Neural cell (in vitro differentiated cells): ENCODE measurements at regions not wholly inside any gene's neighbourhood (a gene's known extent, or its start where the extent isn't known, plus 50 kb on each side); places are given as distances from the start of the nearest gene placed in this dataset.

Experiments used
- CTCF ChIP-seq: fragments of 450-650 bp; IDR thresholded peaks from 2 replicates; pipeline ENCODE4 v1.5.1; 2014; ENCODE audit warnings: antibody characterized with exemption, mild to moderate bottlenecking, moderate library complexity; ENCODE audit not compliant: poor library complexity, severe bottlenecking
- EP300 ChIP-seq: fragments of 450-650 bp; conservative IDR thresholded peaks from 2 replicates; pipeline ENCODE4 v1.6.1; 2014; ENCODE audit warnings: antibody characterized with exemption, mild to moderate bottlenecking, moderate library complexity; ENCODE audit not compliant: poor library complexity, severe bottlenecking
- EZH2 ChIP-seq: fragments of 200-600, 300-800 bp; shearing (Covaris generic), sonication (generic); IDR thresholded peaks from 2 replicates; pipeline ENCODE4 v1.6.1; 2014; ENCODE audit warnings: antibody characterized with exemption, low read length, borderline replicate concordance, mild to moderate bottlenecking; ENCODE audit not compliant: insufficient read depth, poor library complexity, severe bottlenecking
- MXI1 ChIP-seq: fragments of 450-650 bp; conservative IDR thresholded peaks from 2 replicates; pipeline ENCODE4 v1.6.1; 2014; ENCODE audit warnings: antibody characterized with exemption, mild to moderate bottlenecking; ENCODE audit not compliant: poor library complexity, severe bottlenecking
- POLR2AphosphoS5 ChIP-seq: IDR thresholded peaks from 2 replicates; pipeline ENCODE4 v1.6.1; 2012
- RAD21 ChIP-seq: fragments of 450-650 bp; conservative IDR thresholded peaks from 2 replicates; pipeline ENCODE4 v1.6.1; 2014; ENCODE audit warnings: antibody characterized with exemption, mild to moderate bottlenecking, moderate library complexity
- REST ChIP-seq: IDR thresholded peaks from 2 replicates; pipeline ENCODE4 v1.6.1; 2012; ENCODE audit warnings: borderline replicate concordance
- SMC3 ChIP-seq: fragments of 450-650 bp; conservative IDR thresholded peaks from 2 replicates; pipeline ENCODE4 v1.6.1; 2014; ENCODE audit warnings: antibody characterized with exemption, mild to moderate bottlenecking, moderate library complexity; ENCODE audit not compliant: poor library complexity
- TAF1 ChIP-seq: IDR thresholded peaks from 2 replicates; pipeline ENCODE4 v1.6.1; 2012; ENCODE audit warnings: low read depth

GRCh38 chr5:2913281-2913680, 161.8 kb upstream of the IRX2 start:
- no peak for TF ChIP-seq CTCF
- TF ChIP-seq TAF1 = no peak
- no peak for TF ChIP-seq POLR2AphosphoS5
- TF ChIP-seq EZH2 = no peak
- no peak for TF ChIP-seq RAD21
- TF ChIP-seq EP300 = no peak
- no peak for TF ChIP-seq REST
- TF ChIP-seq SMC3 = no peak
- no peak for TF ChIP-seq MXI1
